ENCODE measurements at regions not wholly inside any gene's neighbourhood (a gene's known extent, or its start where the extent isn't known, plus 50 kb on each side); places are given as distances from the start of the nearest gene placed in this dataset.

GRCh38 chr13:83274679-83275078 is 607.6 kb downstream of the SLITRK1 start:
- no peak for TF ChIP-seq CTCF (IDR thresholded peaks at IDR 0.05; ENCODE audit: extremely low read depth in 1 of 2, insufficient read depth in 1 of 2, low read depth in 1 of 2, low read length in 2 of 2)
- no peak for TF ChIP-seq GATA2 (IDR thresholded peaks at IDR 0.05; ENCODE audit: insufficient read depth, insufficient read length, low read depth, low read length)
- TF ChIP-seq EZH2 (IDR thresholded peaks at IDR 0.05; ENCODE audit: borderline replicate concordance, low read depth, low read length, severe bottlenecking), result no peak
- TF ChIP-seq POLR2AphosphoS5 (IDR thresholded peaks at IDR 0.05; ENCODE audit: insufficient read depth, low read depth, low read length), result no peak
- TF ChIP-seq POLR2A (IDR thresholded peaks at IDR 0.05; ENCODE audit: low read depth, low read length), result no peak
- no peak for TF ChIP-seq MYC (IDR thresholded peaks at IDR 0.05; ENCODE audit: low read depth, low read length)
- TF ChIP-seq JUN (IDR thresholded peaks at IDR 0.05; ENCODE audit: borderline replicate concordance, insufficient read depth, insufficient read length, low read depth), result no peak

Data from endothelial cell of umbilical vein (primary cell).